ENCODE measurements at regions not wholly inside any gene's neighbourhood (a gene's known extent, or its start where the extent isn't known, plus 50 kb on each side); places are given as distances from the start of the nearest gene placed in this dataset.

- Histone ChIP-seq H3K27me3 (ENCODE audit: control insufficient read depth, insufficient read depth, low read length) (no peaks in the 10 kb centered on the region), H3K27ac (ENCODE audit: low read length) (no peak overlapping the region), H3K9me3 (ENCODE audit: control insufficient read depth, insufficient read depth, low read depth, low read length) (no peaks in the 10 kb centered on the region), H3K4me3 (ENCODE audit: low read depth in 2 of 2, low read length in 2 of 2) (no peak overlapping the region), H3K36me3 (ENCODE audit: control insufficient read depth, insufficient read depth, low read length) (no peaks in the 10 kb centered on the region), H3K4me1 (ENCODE audit: control insufficient read depth, insufficient read depth, low read length) (no peaks in the 10 kb centered on the region)
- ChIA-PET POLR2A (no interaction called here), CTCF (no interaction called here)
- DNase-seq (ENCODE audit: low read depth, low spot score) (no peak), ATAC-seq (no peak)
- BruUV-seq (replicated peaks) = no TSS peak
- intact Hi-C loops (cut with micrococcal nuclease; ENCODE audit: unreplicated experiment) (no loop called here), in situ Hi-C loops (cut with HindIII; ENCODE audit: low pct_unique_long_range_greater_than_20kb, low sequenced_read_pairs) (no loop called here)
- TF ChIP-seq TCF7L2 (IDR thresholded peaks at IDR 0.05; ENCODE audit: low read depth, low read length) (no peak), POLR2AphosphoS5 (IDR thresholded peaks at IDR 0.05; ENCODE audit: low read depth, low read length) (no peak), REST (IDR thresholded peaks at IDR 0.05; ENCODE audit: insufficient read depth in 1 of 2, low read depth in 2 of 2, low read length in 1 of 2) (no peak), CTCF (IDR thresholded peaks at IDR 0.05) (no peak), SIN3A (IDR thresholded peaks at IDR 0.05; ENCODE audit: borderline replicate concordance, insufficient read depth, low read depth, low read length) (no peak)
Measured at GRCh38 chrY:19148783-19149182, 375.2 kb upstream of the HSFY2 start.

- Histone ChIP-seq H3K9me3 (ENCODE audit: control insufficient read depth, insufficient read depth, low read depth, low read length) (no peaks in the 10 kb centered on the region), H3K27me3 (ENCODE audit: control insufficient read depth, insufficient read depth, low read length) (no peaks in the 10 kb centered on the region), H3K36me3 (ENCODE audit: control insufficient read depth, insufficient read depth, low read length) (no peaks in the 10 kb centered on the region), H3K4me1 (ENCODE audit: control insufficient read depth, insufficient read depth, low read length) (no peaks in the 10 kb centered on the region), H3K4me3 (ENCODE audit: low read depth in 2 of 2, low read length in 2 of 2) (no peak overlapping the region), H3K27ac (ENCODE audit: low read length) (no peak overlapping the region)
- no peak for ATAC-seq
- intact Hi-C loops (cut with micrococcal nuclease; ENCODE audit: unreplicated experiment) = no loop called here
- CTCF ChIA-PET = no interaction called here
- DNase-seq (ENCODE audit: low read depth, low spot score) = no peak
- no TSS peak for BruUV-seq (replicated peaks)
- TF ChIP-seq REST (IDR thresholded peaks at IDR 0.05; ENCODE audit: insufficient read depth in 1 of 2, low read depth in 2 of 2, low read length in 1 of 2) (no peak), TCF7L2 (IDR thresholded peaks at IDR 0.05; ENCODE audit: low read depth, low read length) (no peak), CTCF (IDR thresholded peaks at IDR 0.05) (no peak), SIN3A (IDR thresholded peaks at IDR 0.05; ENCODE audit: borderline replicate concordance, insufficient read depth, low read depth, low read length) (no peak), POLR2AphosphoS5 (IDR thresholded peaks at IDR 0.05; ENCODE audit: low read depth, low read length) (no peak)
- in situ Hi-C loops (cut with HindIII; ENCODE audit: low pct_unique_long_range_greater_than_20kb, low sequenced_read_pairs) = no loop called here
- POLR2A ChIA-PET = no interaction called here
Measured at GRCh38 chrY:19146296-19146695, 372.8 kb upstream of the HSFY2 start.
